ENCODE measurements at regions not wholly inside any gene's neighbourhood (a gene's known extent, or its start where the extent isn't known, plus 50 kb on each side); places are given as distances from the start of the nearest gene placed in this dataset.

- TF ChIP-seq CTCF (IDR thresholded peaks at IDR 0.05; ENCODE audit: poor library complexity, severe bottlenecking): no peak
- no peak for TF ChIP-seq REST (IDR thresholded peaks at IDR 0.05; ENCODE audit: borderline replicate concordance)
- no peak for TF ChIP-seq MXI1 (conservative IDR thresholded peaks at IDR 0.05; ENCODE audit: poor library complexity, severe bottlenecking)
- TF ChIP-seq SMC3 (conservative IDR thresholded peaks at IDR 0.05; ENCODE audit: poor library complexity): no peak
Observed at GRCh38 chr7:21999896-22000295, 54.2 kb upstream of the CDCA7L start.
